ENCODE measurements at regions not wholly inside any gene's neighbourhood (a gene's known extent, or its start where the extent isn't known, plus 50 kb on each side); places are given as distances from the start of the nearest gene placed in this dataset.

GRCh38 chr18:67766930-67767329 lies 250.4 kb upstream of the DSEL start:
- no peak overlapping the region for H2BK20ac ChIP-seq (ENCODE audit: low read length)
- ChIA-PET POLR2A (ENCODE audit: partially characterized antibody) (no interaction called here), CTCF (ENCODE audit: partially characterized antibody) (no interaction called here)
- DNase-seq (ENCODE audit: low read depth in 1 of 2, low spot score in 2 of 2) (no peak), FAIRE-seq (no peak)
- H3K9ac ChIP-seq (replicated peaks in 1 of 4; ENCODE audit: extremely low read depth in 1 of 4, low read depth in 3 of 4, low read length in 3 of 4) = no peak overlapping the region
- H4K5ac ChIP-seq (ENCODE audit: insufficient read length, low read depth, low read length) = no peak overlapping the region
- H3K23ac ChIP-seq (ENCODE audit: insufficient read length) = no peak overlapping the region
- no peak overlapping the region for H2AFZ ChIP-seq (ENCODE audit: low read length)
- H3K4ac ChIP-seq (replicated peaks; ENCODE audit: insufficient read length, low read depth, low read length) = no peak overlapping the region
- H2AK5ac ChIP-seq (ENCODE audit: low read depth, low read length) = no peak overlapping the region
- H3K14ac ChIP-seq (ENCODE audit: insufficient read length) = no peak overlapping the region
- H3K27ac ChIP-seq (ENCODE audit: low read depth, low read length) = no peak overlapping the region
- no peaks in the 10 kb centered on the region for H3K79me2 ChIP-seq (ENCODE audit: control insufficient read depth in 1 of 2, insufficient read depth in 2 of 2, low read length in 2 of 2)
- no peak overlapping the region for H2BK120ac ChIP-seq (replicated peaks; ENCODE audit: low read depth, low read length)
- peaks cover 0 to 2% (median 0%) of the 10 kb centered on the region in 4 experiments; a peak in 1 of 7 replicates for H3K4me1 ChIP-seq (replicated peaks in 1 of 4; ENCODE audit: control insufficient read depth in 3 of 4, insufficient read depth in 4 of 4, low read length in 3 of 4)
- no peak overlapping the region for H4K91ac ChIP-seq (replicated peaks; ENCODE audit: insufficient read length, low read length)
- H2BK12ac ChIP-seq (ENCODE audit: low read depth, low read length) = no peak overlapping the region
- no peak overlapping the region for H3K4me2 ChIP-seq (ENCODE audit: insufficient read depth in 1 of 2, low read depth in 2 of 2, low read length in 2 of 2)
- no peak for TF ChIP-seq GTF2F1 (IDR thresholded peaks at IDR 0.05; ENCODE audit: borderline replicate concordance, low read depth, low read length)
- no peak for TF ChIP-seq CTCF (IDR thresholded peaks at IDR 0.05; ENCODE audit: control extremely low read depth in 1 of 3, insufficient read depth in 1 of 3, low read depth in 1 of 3, low read length in 3 of 3)
- TF ChIP-seq RAD21 (IDR thresholded peaks at IDR 0.05 in 1 of 2, conservative IDR thresholded peaks at IDR 0.05 in 1 of 2; ENCODE audit: low read depth in 2 of 2, low read length in 2 of 2) = no peak
- TF ChIP-seq POU5F1 (IDR thresholded peaks at IDR 0.05; ENCODE audit: low read depth, low read length) = no peak
- TF ChIP-seq RNF2 (IDR thresholded peaks at IDR 0.05; ENCODE audit: borderline replicate concordance, low read depth, low read length, missing control alignments, poor library complexity, severe bottlenecking) = no peak
- no peak for TF ChIP-seq CREB1 (IDR thresholded peaks at IDR 0.05)
- TF ChIP-seq HDAC6 (IDR thresholded peaks at IDR 0.05; ENCODE audit: low read depth, low read length) = no peak
- TF ChIP-seq PHF8 (conservative IDR thresholded peaks at IDR 0.05; ENCODE audit: low read depth, low read length) = no peak
- no peak for TF ChIP-seq ATF2 (IDR thresholded peaks at IDR 0.05; ENCODE audit: low read length)
- no peak for TF ChIP-seq GABPA (IDR thresholded peaks at IDR 0.05; ENCODE audit: borderline replicate concordance, insufficient read depth, low read length)
- TF ChIP-seq CHD1 (IDR thresholded peaks at IDR 0.05; ENCODE audit: low read depth, low read length) = no peak
- no peak overlapping the region for H4K8ac ChIP-seq (ENCODE audit: extremely low read depth, insufficient read depth, low read length)
- H3K23me2 ChIP-seq (ENCODE audit: low read depth, low read length) = no peaks in the 10 kb centered on the region
- no peaks in the 10 kb centered on the region for H3K36me3 ChIP-seq (ENCODE audit: control insufficient read depth in 2 of 4, insufficient read depth in 4 of 4, low read length in 3 of 4)
- no peaks in the 10 kb centered on the region for H3K79me1 ChIP-seq (ENCODE audit: low read depth, low read length)
- no peak overlapping the region for H3K4me3 ChIP-seq (ENCODE audit: extremely low read depth in 1 of 4, insufficient read depth in 2 of 4, low read depth in 3 of 4, low read length in 4 of 4)
- H3K27me3 ChIP-seq (replicated peaks in 1 of 4; ENCODE audit: control insufficient read depth in 3 of 4, extremely low read depth in 1 of 4, insufficient read depth in 3 of 4, low read length in 3 of 4) = no peaks in the 10 kb centered on the region
- no peak overlapping the region for H3K18ac ChIP-seq (ENCODE audit: extremely low read depth, low read length)
- no peaks in the 10 kb centered on the region for H4K20me1 ChIP-seq (replicated peaks in 1 of 2; ENCODE audit: control insufficient read depth in 1 of 2, insufficient read depth in 2 of 2, low read length in 2 of 2)
- H2BK5ac ChIP-seq (ENCODE audit: low read depth, low read length) = no peak overlapping the region
- H2BK15ac ChIP-seq (ENCODE audit: low read length) = no peak overlapping the region
- no peaks in the 10 kb centered on the region; a peak in 1 of 4 replicates for H3K9me3 ChIP-seq (ENCODE audit: insufficient read depth in 2 of 2, low read depth in 1 of 2, low read length in 1 of 2)
- H3K56ac ChIP-seq (replicated peaks; ENCODE audit: insufficient read length, low read depth, low read length) = no peak overlapping the region
